Nephron progenitor cell (in vitro differentiated cells): ENCODE measurements at regions not wholly inside any gene's neighbourhood (a gene's known extent, or its start where the extent isn't known, plus 50 kb on each side); places are given as distances from the start of the nearest gene placed in this dataset.

Source experiments
- DNase-seq: peaks from one replicate; pipeline ENCODE4 v3.0.0; 2021
- H3K27ac Mint-ChIP-seq: 2 replicates; pipeline ENCODE4 v1.8.0; 2021; ENCODE audit warnings: mild to moderate bottlenecking, moderate library complexity, mixed read lengths
- H3K27me3 Mint-ChIP-seq: 2 replicates; pipeline ENCODE4 v1.8.0; 2021; ENCODE audit warnings: mild to moderate bottlenecking, low read depth, mixed read lengths; ENCODE audit not compliant: poor library complexity
- H3K36me3 Mint-ChIP-seq: 2 replicates; pipeline ENCODE4 v1.8.0; 2021; ENCODE audit warnings: low read depth, mixed read lengths
- H3K4me1 Mint-ChIP-seq: 2 replicates; pipeline ENCODE4 v1.8.0; 2021; ENCODE audit warnings: mixed read lengths
- H3K4me3 Mint-ChIP-seq: 2 replicates; pipeline ENCODE4 v1.8.0; 2021; ENCODE audit warnings: mild to moderate bottlenecking, moderate library complexity, mixed read lengths
- H3K9me3 Mint-ChIP-seq: 2 replicates; pipeline ENCODE4 v1.8.0; 2021; ENCODE audit warnings: mild to moderate bottlenecking, moderate library complexity, mixed read lengths
- TF ChIP-seq, protein P1 (sequence below): fragments of 200-600 bp; sonication (generic); IDR thresholded peaks from 2 replicates; pipeline ENCODE4 v1.5.0; 2021; ENCODE audit warnings: antibody characterized with exemption

DNA sequence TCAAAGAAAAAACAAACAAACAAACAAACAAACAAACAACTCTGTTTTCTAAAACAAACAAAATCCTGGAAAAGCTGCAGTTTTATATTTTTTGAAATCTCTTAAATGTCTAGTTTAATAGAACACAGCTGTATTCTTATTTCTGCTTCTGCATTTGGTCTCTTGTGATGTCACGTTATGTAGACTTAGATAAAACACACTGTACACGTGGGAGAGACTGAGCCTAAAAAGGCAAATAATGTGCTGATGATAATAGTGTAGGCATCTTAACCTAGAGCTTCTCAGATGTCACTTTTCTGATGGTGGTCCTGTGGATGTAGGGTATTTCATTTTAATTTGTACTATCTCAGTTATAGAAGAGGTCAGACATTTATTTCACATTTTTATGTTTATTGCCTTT, 261.7 kb downstream of the UTRN start:
- Mint-ChIP-seq H3K27ac (no peak overlapping the region), H3K4me3 (no peak overlapping the region), H3K27me3 (peaks cover 2% of the 10 kb centered on the region), H3K4me1 (peaks cover 4% of the 10 kb centered on the region), H3K9me3 (no peaks in the 10 kb centered on the region), H3K36me3 (peaks cover 57% of the 10 kb centered on the region)
- TF ChIP-seq, protein P1, sequence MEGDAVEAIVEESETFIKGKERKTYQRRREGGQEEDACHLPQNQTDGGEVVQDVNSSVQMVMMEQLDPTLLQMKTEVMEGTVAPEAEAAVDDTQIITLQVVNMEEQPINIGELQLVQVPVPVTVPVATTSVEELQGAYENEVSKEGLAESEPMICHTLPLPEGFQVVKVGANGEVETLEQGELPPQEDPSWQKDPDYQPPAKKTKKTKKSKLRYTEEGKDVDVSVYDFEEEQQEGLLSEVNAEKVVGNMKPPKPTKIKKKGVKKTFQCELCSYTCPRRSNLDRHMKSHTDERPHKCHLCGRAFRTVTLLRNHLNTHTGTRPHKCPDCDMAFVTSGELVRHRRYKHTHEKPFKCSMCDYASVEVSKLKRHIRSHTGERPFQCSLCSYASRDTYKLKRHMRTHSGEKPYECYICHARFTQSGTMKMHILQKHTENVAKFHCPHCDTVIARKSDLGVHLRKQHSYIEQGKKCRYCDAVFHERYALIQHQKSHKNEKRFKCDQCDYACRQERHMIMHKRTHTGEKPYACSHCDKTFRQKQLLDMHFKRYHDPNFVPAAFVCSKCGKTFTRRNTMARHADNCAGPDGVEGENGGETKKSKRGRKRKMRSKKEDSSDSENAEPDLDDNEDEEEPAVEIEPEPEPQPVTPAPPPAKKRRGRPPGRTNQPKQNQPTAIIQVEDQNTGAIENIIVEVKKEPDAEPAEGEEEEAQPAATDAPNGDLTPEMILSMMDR: no peak
- no peak for DNase-seq

- Mint-ChIP-seq H3K36me3 (peaks cover 57% of the 10 kb centered on the region), H3K27ac (no peak overlapping the region), H3K9me3 (no peaks in the 10 kb centered on the region), H3K4me3 (no peak overlapping the region), H3K27me3 (peaks cover 2% of the 10 kb centered on the region), H3K4me1 (no peaks in the 10 kb centered on the region)
- TF ChIP-seq, protein P1: no peak
- DNase-seq: no peak
Measured at GRCh38 chr6:144547409-144547808, 262.3 kb downstream of the UTRN start.

DNA sequence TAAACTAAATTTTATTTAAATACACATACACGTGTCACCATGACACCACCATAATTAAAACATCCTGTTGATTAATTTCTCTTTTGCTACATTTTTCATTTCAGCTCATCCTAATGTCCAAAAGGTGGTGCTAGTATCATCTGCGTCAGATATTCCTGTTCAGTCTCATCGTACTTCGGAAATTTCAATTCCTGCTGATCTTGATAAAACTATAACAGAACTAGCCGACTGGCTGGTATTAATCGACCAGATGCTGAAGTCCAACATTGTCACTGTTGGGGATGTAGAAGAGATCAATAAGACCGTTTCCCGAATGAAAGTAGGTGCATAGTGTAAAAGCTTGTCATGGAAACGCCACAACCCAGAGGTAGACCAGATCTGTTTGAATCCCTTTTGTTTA, 263.4 kb downstream of the UTRN start:
- H3K36me3 Mint-ChIP-seq: peaks cover 50% of the 10 kb centered on the region
- H3K4me3 Mint-ChIP-seq: no peak overlapping the region
- no peak overlapping the region for H3K27ac Mint-ChIP-seq
- H3K9me3 Mint-ChIP-seq: no peaks in the 10 kb centered on the region
- TF ChIP-seq, protein P1: no peak
- no peaks in the 10 kb centered on the region for H3K27me3 Mint-ChIP-seq
- no peaks in the 10 kb centered on the region for H3K4me1 Mint-ChIP-seq
- DNase-seq: no peak

DNA sequence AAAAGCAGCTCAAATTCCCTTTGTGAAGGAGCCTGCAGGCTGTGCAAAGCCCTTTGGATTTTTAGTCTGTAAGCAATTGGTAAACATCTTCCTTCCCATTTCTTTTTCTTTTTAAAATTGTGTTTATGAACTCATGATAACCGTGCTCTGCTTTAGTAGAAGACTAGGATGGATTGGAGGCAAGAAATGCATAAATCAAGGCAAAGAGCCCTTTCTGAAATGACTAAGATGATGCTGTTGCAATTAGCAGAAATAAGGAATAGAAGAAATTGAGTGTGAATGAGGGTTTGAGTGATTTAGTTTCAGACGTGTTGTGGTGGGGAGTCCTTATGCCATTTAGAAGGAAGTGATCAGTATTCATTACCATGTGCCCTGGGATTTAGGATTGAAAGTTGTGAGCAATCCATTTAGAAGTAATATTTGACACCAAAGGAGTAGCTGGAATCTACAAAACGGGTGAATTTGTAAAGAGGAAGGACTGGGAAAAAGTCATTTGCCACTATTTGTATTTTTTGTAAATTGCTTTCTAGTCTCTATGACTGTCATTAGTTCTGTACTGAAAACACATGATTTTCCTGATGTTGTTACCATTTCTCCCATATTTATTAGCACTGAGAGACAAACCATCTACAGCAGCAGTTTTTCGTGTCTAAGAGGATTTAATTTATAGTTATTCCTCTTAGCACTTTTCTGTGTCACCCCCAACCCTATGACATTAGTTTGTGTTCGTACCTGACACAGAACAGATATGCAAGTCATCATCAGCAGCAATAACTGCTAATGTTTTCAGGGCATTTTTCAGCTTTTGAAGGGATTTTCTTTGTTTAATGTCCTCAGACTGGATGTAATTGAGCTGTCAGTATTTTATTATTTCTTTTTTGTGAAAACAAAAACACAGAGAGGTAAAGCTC, 265.0 kb downstream of the UTRN start:
- Mint-ChIP-seq H3K9me3 (no peaks in the 10 kb centered on the region), H3K27ac (no peak overlapping the region), H3K4me1 (no peaks in the 10 kb centered on the region), H3K4me3 (no peak overlapping the region), H3K36me3 (peaks cover 46% of the 10 kb centered on the region), H3K27me3 (no peaks in the 10 kb centered on the region)
- TF ChIP-seq, protein P1: no peak
- no peak for DNase-seq

GRCh38 chr6:144551339-144551738, 266.2 kb downstream of the UTRN start:
- H3K36me3 Mint-ChIP-seq: peaks cover 47% of the 10 kb centered on the region
- no peaks in the 10 kb centered on the region for H3K9me3 Mint-ChIP-seq
- H3K4me1 Mint-ChIP-seq: no peaks in the 10 kb centered on the region
- TF ChIP-seq, protein P1: no peak
- H3K4me3 Mint-ChIP-seq: no peak overlapping the region
- no peaks in the 10 kb centered on the region for H3K27me3 Mint-ChIP-seq
- DNase-seq: no peak
- no peak overlapping the region for H3K27ac Mint-ChIP-seq

DNA sequence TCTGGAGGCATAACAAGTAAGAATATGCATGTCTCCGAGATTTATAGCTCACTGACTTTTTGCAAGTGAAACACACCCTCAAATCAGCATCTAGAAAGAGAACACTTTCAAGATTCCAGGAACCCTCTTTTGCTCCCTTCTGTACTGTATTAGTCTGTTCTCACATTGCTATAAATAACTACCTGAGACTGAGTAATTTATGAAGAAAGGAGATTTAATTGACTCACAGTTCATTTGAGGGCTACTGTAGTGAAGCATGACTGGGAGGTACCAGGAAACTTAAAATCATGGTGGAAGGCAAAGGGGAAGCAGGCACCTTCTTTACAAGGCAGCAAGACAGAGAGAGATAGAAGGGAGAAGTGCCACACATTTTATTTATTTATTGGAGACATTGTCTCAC, 269.9 kb downstream of the UTRN start:
- H3K4me3 Mint-ChIP-seq: no peak overlapping the region
- no peaks in the 10 kb centered on the region for H3K27me3 Mint-ChIP-seq
- H3K9me3 Mint-ChIP-seq: no peaks in the 10 kb centered on the region
- no peaks in the 10 kb centered on the region for H3K4me1 Mint-ChIP-seq
- H3K27ac Mint-ChIP-seq: no peak overlapping the region
- no peak for DNase-seq
- H3K36me3 Mint-ChIP-seq: peaks cover 46% of the 10 kb centered on the region
- TF ChIP-seq, protein P1: no peak
